ENCODE measurements at regions not wholly inside any gene's neighbourhood (a gene's known extent, or its start where the extent isn't known, plus 50 kb on each side); places are given as distances from the start of the nearest gene placed in this dataset.
"Not testable (repeated sequence)": the region's sequence is repeated elsewhere in the genome, so short reads cannot be mapped to it uniquely, and the experiment has no call there.

DNA sequence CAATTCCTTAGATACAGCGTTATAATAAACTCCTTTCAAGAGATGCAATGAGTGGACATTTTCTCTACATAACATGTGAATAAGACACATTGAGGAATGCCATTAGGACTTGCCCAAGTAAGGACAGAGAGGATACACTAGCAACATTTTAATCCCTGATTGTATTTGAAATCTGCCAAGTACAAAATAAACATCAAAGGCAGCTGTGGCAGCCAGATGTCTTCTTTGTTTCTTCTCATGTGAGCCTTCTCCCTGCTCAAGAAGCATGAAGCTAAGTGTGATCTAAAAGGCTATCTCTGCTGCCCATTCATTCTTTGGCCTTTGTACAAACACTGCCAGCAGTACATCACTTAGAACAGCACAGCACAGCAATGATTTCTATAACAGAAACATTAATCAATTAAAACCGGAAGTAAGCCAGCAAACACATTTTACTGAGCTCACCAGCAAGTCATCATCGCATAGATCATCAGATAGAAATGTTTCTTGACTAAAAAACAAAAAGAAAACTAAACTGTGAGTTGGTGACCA, 364.0 kb downstream of the CNTN6 start:
- FAIRE-seq (no peak), DNase-seq (ENCODE audit: low spot score in 2 of 2) (no peak)

DNA sequence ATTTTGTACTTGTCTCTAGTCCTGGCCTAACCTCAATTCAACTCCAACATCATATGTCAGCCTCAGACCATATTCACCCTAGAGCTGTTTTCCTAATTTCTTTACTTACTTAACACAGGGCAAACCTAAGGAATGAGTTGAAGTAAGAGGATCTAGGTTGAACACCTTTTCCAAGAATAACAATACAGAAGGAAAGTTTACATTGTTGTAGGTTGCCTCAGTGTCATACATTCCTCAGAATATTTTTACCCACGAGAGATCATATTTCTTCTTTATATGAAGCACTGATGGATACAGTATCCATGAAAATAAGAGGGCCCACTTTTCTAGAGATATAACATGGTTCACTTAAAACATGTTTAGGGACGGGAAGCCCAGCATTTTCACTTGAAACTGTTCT, 369.5 kb downstream of the CNTN6 start:
- no peak for DNase-seq (ENCODE audit: low spot score in 2 of 2)
- no peak for FAIRE-seq

- no peak for FAIRE-seq
- DNase-seq (ENCODE audit: low spot score in 2 of 2), result no peak
These were observed 370.1 kb downstream of the CNTN6 start for GRCh38 chr3:1462856-1463450.

DNA sequence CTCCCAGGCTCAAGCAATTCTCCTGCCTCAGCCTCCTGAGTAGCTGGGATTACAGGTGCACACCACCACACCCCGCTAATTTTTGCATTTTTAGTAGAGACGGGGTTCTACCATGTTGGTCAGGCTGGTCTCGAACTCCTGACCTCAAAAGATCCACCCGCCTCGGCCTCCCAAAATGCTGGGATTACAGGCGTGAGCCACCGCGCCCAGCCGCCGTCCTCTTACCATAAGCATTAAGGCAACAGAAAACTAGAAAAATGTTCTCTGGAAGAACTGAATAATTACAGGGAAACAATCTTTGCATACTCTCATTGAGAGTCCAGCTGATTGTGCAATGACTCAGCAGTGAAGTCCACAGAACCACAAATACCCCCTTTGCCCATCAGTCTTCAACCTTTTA, 372.3 kb downstream of the CNTN6 start:
- DNase-seq (ENCODE audit: low spot score in 2 of 2); FAIRE-seq: not testable (repeated sequence)

- no peak for FAIRE-seq
These were observed 375.3 kb downstream of the CNTN6 start for GRCh38 chr3:1468145-1468544.

GRCh38 chr3:1469248-1469647, 376.4 kb downstream of the CNTN6 start:
- no peak for DNase-seq (ENCODE audit: low spot score in 2 of 2)
- no peak for FAIRE-seq

More at GRCh38 chr3:1468145-1468544, 375.3 kb downstream of the CNTN6 start:
- no peak for DNase-seq (ENCODE audit: low spot score in 2 of 2)

- FAIRE-seq (no peak), DNase-seq (ENCODE audit: low spot score in 2 of 2) (no peak)
These were observed 376.9 kb downstream of the CNTN6 start for GRCh38 chr3:1469687-1470086.

DNA sequence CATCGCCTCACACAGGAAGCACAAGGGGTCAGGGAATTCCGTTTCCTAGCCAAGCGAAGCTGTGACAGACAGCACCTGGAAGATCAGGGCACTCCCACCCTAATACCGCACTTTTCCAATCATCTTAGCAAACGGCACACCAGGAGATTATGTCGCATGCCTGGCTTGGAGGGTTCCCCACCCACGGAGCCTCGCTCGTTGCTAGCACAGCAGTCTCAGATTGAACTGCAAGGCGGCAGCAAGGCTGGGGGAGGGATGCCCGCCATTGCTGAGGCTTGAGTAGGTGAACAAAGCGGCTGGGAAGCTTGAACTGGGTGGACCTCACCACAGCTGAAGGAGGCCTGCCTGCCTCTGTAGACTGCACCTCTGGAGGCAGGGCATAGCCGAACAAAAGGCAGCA, 384.8 kb downstream of the CNTN6 start:
- FAIRE-seq, result no peak
- DNase-seq (ENCODE audit: low spot score in 2 of 2), result no peak

GRCh38 chr3:1495466-1495865, 402.6 kb downstream of the CNTN6 start:
- no peak for FAIRE-seq

DNA sequence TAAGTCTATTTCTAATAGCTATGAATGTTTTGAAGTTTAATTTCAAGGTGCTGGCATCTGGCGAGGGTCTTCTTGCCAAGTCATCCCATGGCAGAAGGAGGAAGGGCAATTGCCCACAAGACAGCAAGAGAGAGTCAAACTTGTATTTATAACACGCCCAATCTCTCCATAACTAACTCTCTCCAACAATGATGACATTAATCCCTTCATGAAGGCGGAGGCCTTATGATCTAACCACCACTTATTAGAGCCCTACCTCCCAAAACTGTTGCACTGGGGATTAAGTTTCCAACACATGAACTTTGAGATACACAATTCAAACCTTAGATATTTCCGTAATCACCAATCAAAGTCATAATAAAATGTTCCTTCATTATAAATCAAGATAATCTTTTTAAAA, 406.9 kb downstream of the CNTN6 start:
- FAIRE-seq (no peak), DNase-seq (ENCODE audit: low spot score in 2 of 2) (no peak)

More at GRCh38 chr3:1495466-1495865, 402.6 kb downstream of the CNTN6 start:
- no peak for DNase-seq (ENCODE audit: low spot score in 2 of 2)

DNA sequence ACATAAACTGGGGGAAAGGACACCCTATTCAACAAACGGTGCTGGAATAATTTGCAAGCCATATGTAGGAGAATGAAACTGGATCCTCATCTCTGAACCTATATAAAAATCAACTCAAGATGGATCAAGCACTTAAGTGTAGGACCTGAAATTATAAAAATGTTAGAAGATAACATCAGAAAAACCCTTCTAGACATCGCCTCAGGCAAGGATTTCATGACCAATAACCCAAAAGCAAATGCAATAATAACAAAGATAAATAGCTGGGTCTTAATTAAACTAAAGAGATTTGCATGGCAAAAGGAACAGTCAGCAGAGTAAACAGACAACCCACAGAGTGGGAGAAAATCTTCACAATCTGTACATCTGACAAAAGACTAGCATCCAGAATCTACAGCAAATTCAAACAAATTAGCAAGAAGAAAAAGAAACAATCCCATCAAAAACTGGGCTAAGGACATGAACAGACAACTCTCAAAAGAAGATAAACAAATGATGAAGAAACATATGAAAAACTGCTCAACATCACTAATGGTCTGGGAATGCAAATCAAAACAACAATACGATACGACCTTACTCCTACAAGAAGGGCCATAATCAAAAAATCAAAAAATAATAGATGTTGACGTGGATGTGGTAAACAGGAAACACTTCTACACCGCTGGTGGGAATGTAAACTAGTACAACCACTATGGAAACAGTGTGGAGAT, 408.7 kb downstream of the CNTN6 start:
- no peak for DNase-seq (ENCODE audit: low spot score in 2 of 2)
- FAIRE-seq, result no peak

DNA sequence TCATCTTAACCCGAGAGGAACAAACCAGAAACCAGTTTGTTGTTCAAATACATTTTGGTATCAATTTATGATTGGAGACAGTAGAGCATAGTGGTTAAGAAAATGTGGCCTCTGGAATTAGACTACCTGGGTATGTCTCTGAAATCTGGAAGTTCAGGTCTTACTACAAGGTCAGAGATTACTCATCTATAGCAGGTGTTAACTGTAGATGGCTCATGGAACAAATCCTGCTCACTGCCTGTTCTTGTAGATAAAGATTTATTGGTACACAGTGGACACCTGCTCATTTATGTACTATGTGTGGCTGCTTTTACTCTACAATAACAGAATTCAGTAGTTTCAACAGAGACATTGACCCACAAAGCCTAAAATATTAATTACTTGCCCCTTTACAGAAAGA, 413.3 kb downstream of the CNTN6 start:
- no peak for DNase-seq (ENCODE audit: low spot score in 2 of 2)
- FAIRE-seq, result no peak

DNA sequence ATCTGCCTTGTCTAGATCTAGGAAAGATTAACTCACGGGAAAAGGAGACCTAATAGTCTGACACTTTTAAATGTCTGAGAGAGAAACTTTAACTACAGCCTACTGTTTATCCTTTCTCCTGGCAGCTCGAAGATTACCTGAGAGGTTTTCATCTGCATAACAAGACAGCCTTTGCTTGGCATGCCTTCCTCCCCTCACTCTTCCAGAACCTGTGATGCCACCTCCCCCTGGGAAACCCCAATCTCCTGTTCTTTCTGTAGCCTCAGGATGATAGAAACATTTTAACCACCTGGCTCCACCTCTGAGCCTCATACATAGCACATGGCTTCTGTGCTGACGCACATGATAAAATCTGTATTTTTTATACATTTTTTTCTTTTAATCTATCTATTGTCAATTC, 420.8 kb downstream of the CNTN6 start:
- FAIRE-seq, result no peak
- DNase-seq (ENCODE audit: low spot score in 2 of 2), result no peak

DNA sequence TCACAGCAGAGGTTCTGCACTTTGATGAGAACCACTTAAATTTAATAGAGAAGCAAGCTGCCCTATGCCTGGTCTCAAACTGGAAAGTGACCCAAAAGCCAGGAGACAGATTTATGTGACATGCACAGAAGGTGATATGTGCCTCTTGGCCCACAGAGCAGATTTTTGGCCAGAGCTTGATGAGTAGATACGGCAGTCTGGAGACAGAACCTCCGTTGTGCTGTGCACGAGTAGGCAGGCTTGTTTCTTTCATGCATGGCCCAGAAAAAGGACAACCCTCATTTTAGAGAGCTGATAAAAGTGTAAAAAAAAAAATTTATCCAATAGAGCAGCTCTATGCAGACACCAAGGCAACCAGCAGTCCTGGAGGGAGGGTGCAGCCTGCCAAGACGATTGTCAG, 423.1 kb downstream of the CNTN6 start:
- FAIRE-seq (no peak), DNase-seq (ENCODE audit: low spot score in 2 of 2) (no peak)

GRCh38 chr3:1527786-1528185, 435.0 kb downstream of the CNTN6 start:
- FAIRE-seq, result no peak

GRCh38 chr3:1528621-1529020, 435.8 kb downstream of the CNTN6 start:
- DNase-seq (ENCODE audit: low spot score in 2 of 2) (no peak), FAIRE-seq (no peak)

More at GRCh38 chr3:1527786-1528185, 435.0 kb downstream of the CNTN6 start:
- DNase-seq (ENCODE audit: low spot score in 2 of 2), result no peak

DNA sequence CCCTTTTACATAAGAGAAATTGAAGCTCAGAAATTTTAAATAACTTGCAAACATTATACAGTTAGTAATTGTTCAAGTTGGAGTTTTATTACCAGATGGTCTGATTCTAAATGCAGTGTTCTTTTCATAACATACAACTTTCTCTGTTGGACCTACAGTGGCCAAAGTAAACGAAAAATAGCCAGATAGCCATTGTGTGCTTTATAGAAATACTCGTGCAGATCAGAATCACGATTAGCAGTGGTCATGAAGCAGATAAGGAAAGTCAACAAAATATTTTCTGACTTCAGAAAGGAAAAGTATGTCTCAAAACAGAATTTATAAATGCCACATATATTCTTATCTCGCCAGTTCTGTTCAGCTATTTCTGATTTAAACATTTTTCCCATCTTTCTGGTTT, 436.9 kb downstream of the CNTN6 start:
- FAIRE-seq, result no peak
- no peak for DNase-seq (ENCODE audit: low spot score in 2 of 2)

DNA sequence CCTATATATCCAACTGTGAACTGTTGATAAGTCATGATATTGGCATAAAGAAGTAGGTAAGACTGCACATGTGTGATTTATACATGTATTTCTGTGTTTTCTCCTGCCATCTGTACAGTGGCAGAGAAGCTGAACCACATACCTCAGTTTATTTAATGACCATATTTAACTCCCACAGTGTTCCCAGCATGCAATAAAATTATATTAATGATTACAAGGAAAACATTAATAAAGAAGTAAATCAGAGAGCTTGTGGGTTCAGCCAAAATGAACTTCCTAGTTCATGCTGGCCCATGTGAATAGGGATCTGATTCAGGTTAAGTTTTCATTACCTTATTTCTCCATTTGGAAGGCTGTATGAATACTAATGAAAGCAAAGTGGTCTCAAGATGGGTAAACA, 439.2 kb downstream of the CNTN6 start:
- FAIRE-seq (no peak), DNase-seq (ENCODE audit: low spot score in 2 of 2) (no peak)

- no peak for FAIRE-seq
These were observed 440.2 kb downstream of the CNTN6 start for GRCh38 chr3:1532935-1533606.

GRCh38 chr3:1533763-1534162, 440.9 kb downstream of the CNTN6 start:
- no peak for FAIRE-seq
- DNase-seq (ENCODE audit: low spot score in 2 of 2), result no peak

More at GRCh38 chr3:1532935-1533606, 440.2 kb downstream of the CNTN6 start:
- DNase-seq (ENCODE audit: low spot score in 2 of 2), result no peak

DNA sequence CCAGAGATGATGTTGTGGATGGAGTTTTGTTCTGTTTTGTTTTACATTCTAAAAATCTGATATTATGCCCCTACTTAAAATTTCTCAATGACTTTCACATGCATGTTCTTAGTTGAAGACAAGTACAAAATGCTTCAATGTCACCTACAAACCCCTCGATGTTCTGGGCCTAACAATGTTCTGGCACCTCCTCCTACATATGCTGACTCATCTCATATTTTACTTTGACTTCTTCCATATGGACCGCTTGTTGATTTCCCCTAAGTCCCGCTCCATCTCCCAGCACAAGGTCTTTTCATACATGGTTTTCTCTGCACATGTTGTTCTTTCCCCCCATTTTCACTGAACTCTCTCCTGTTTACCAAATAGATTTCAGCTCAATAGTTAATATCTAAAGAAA, 441.4 kb downstream of the CNTN6 start:
- DNase-seq (ENCODE audit: low spot score in 2 of 2) (no peak), FAIRE-seq (no peak)

GRCh38 chr3:1535361-1535760, 442.5 kb downstream of the CNTN6 start:
- no peak for FAIRE-seq
- no peak for DNase-seq (ENCODE audit: low spot score in 2 of 2)

Measured in frontal cortex (tissue), 3 donors.